ENCODE measurements at regions not wholly inside any gene's neighbourhood (a gene's known extent, or its start where the extent isn't known, plus 50 kb on each side); places are given as distances from the start of the nearest gene placed in this dataset.

- TF ChIP-seq, protein P1, sequence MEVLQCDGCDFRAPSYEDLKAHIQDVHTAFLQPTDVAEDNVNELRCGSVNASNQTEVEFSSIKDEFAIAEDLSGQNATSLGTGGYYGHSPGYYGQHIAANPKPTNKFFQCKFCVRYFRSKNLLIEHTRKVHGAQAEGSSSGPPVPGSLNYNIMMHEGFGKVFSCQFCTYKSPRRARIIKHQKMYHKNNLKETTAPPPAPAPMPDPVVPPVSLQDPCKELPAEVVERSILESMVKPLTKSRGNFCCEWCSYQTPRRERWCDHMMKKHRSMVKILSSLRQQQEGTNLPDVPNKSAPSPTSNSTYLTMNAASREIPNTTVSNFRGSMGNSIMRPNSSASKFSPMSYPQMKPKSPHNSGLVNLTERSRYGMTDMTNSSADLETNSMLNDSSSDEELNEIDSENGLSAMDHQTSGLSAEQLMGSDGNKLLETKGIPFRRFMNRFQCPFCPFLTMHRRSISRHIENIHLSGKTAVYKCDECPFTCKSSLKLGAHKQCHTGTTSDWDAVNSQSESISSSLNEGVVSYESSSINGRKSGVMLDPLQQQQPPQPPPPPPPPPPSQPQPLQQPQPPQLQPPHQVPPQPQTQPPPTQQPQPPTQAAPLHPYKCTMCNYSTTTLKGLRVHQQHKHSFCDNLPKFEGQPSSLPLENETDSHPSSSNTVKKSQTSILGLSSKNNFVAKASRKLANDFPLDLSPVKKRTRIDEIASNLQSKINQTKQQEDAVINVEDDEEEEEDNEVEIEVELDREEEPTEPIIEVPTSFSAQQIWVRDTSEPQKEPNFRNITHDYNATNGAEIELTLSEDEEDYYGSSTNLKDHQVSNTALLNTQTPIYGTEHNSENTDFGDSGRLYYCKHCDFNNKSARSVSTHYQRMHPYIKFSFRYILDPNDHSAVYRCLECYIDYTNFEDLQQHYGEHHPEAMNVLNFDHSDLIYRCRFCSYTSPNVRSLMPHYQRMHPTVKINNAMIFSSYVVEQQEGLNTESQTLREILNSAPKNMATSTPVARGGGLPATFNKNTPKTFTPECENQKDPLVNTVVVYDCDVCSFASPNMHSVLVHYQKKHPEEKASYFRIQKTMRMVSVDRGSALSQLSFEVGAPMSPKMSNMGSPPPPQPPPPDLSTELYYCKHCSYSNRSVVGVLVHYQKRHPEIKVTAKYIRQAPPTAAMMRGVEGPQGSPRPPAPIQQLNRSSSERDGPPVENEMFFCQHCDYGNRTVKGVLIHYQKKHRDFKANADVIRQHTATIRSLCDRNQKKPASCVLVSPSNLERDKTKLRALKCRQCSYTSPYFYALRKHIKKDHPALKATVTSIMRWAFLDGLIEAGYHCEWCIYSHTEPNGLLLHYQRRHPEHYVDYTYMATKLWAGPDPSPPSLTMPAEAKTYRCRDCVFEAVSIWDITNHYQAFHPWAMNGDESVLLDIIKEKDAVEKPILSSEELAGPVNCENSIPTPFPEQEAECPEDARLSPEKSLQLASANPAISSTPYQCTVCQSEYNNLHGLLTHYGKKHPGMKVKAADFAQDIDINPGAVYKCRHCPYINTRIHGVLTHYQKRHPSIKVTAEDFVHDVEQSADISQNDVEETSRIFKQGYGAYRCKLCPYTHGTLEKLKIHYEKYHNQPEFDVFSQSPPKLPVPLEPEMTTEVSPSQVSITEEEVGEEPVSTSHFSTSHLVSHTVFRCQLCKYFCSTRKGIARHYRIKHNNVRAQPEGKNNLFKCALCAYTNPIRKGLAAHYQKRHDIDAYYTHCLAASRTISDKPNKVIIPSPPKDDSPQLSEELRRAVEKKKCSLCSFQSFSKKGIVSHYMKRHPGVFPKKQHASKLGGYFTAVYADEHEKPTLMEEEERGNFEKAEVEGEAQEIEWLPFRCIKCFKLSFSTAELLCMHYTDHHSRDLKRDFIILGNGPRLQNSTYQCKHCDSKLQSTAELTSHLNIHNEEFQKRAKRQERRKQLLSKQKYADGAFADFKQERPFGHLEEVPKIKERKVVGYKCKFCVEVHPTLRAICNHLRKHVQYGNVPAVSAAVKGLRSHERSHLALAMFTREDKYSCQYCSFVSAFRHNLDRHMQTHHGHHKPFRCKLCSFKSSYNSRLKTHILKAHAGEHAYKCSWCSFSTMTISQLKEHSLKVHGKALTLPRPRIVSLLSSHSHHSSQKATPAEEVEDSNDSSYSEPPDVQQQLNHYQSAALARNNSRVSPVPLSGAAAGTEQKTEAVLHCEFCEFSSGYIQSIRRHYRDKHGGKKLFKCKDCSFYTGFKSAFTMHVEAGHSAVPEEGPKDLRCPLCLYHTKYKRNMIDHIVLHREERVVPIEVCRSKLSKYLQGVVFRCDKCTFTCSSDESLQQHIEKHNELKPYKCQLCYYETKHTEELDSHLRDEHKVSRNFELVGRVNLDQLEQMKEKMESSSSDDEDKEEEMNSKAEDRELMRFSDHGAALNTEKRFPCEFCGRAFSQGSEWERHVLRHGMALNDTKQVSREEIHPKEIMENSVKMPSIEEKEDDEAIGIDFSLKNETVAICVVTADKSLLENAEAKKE (CRISPR knock-in tag; IDR thresholded peaks at IDR 0.05), result no peak
Observed at GRCh38 chr13:83211301-83211700, 671.0 kb downstream of the SLITRK1 start (continued).

DNA sequence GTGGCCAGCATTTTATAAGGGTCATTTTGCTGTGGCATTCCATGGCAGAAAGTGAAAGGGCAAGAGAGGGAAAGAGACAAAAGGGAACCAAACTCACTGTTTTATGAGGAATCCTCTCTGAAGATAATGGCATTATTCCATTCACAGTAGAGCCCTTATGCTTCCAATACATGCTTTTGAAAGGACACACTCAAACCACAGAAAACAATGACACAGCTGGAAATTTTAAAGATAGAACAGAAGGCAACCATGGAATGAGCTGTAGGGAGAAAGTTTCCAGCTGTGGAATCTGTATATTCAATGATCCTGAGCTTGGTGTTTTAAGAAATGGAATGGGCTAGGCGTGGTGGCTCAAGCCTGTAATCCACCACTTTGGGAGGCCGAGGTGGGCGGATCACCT lies 677.4 kb downstream of the SLITRK1 start:
- peaks cover 3% of the 10 kb centered on the region; the same call in 1 of the 2 replicates for H3K9me2 ChIP-seq (ENCODE audit: insufficient read depth)
- H3K36me3 Mint-ChIP-seq (ENCODE audit: low read depth), result 0 out of 3 replicates have a peak, but pooled peaks cover 2% of the 10 kb centered on the region
- no peak for DNase-seq (ENCODE audit: low spot score)
- H3K27ac Mint-ChIP-seq, result no peak overlapping the region
- H3K36me3 ChIP-seq (ENCODE audit: insufficient read depth), result no peaks in the 10 kb centered on the region
- H4K20me1 ChIP-seq (replicated peaks; ENCODE audit: insufficient read depth), result no peaks in the 10 kb centered on the region
- H2AFZ ChIP-seq, result no peak overlapping the region
- H3K9me3 Mint-ChIP-seq, result peaks cover 5% of the 10 kb centered on the region; the same call in 2 of the 3 replicates
- H3K27me3 ChIP-seq (ENCODE audit: insufficient read depth), result no peaks in the 10 kb centered on the region
- no peak overlapping the region for H3K4me2 ChIP-seq
- no peak overlapping the region for H3K4me3 Mint-ChIP-seq
- H3K4me1 Mint-ChIP-seq, result no peaks in the 10 kb centered on the region
- no peaks in the 10 kb centered on the region for H3K79me2 ChIP-seq (replicated peaks; ENCODE audit: insufficient read depth)
- no peaks in the 10 kb centered on the region for H3F3A ChIP-seq (replicated peaks; ENCODE audit: low read depth)
- no peaks in the 10 kb centered on the region for H3K4me1 ChIP-seq (ENCODE audit: insufficient read depth)
- no peak overlapping the region for H3K4me3 ChIP-seq
- H3K27ac ChIP-seq (ENCODE audit: low read depth), result no peak overlapping the region
- no peaks in the 10 kb centered on the region for H3K27me3 Mint-ChIP-seq (ENCODE audit: insufficient read depth, low read depth, poor library complexity)
- no peak; the same call in 2 of the 3 replicates for ATAC-seq
- TF ChIP-seq, protein P2, sequence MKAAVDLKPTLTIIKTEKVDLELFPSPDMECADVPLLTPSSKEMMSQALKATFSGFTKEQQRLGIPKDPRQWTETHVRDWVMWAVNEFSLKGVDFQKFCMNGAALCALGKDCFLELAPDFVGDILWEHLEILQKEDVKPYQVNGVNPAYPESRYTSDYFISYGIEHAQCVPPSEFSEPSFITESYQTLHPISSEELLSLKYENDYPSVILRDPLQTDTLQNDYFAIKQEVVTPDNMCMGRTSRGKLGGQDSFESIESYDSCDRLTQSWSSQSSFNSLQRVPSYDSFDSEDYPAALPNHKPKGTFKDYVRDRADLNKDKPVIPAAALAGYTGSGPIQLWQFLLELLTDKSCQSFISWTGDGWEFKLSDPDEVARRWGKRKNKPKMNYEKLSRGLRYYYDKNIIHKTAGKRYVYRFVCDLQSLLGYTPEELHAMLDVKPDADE (IDR thresholded peaks at IDR 0.05), result no peak
- TF ChIP-seq POLR2AphosphoS5 (IDR thresholded peaks at IDR 0.05; ENCODE audit: low read depth) (no peak), STAT1 (IDR thresholded peaks at IDR 0.05; ENCODE audit: unreplicated experiment) (no peak), ZNF114 (CRISPR knock-in tag; IDR thresholded peaks at IDR 0.05) (no peak), EZH2 (IDR thresholded peaks at IDR 0.05; ENCODE audit: low read depth, unreplicated experiment) (no peak)
- TF ChIP-seq, protein P3, sequence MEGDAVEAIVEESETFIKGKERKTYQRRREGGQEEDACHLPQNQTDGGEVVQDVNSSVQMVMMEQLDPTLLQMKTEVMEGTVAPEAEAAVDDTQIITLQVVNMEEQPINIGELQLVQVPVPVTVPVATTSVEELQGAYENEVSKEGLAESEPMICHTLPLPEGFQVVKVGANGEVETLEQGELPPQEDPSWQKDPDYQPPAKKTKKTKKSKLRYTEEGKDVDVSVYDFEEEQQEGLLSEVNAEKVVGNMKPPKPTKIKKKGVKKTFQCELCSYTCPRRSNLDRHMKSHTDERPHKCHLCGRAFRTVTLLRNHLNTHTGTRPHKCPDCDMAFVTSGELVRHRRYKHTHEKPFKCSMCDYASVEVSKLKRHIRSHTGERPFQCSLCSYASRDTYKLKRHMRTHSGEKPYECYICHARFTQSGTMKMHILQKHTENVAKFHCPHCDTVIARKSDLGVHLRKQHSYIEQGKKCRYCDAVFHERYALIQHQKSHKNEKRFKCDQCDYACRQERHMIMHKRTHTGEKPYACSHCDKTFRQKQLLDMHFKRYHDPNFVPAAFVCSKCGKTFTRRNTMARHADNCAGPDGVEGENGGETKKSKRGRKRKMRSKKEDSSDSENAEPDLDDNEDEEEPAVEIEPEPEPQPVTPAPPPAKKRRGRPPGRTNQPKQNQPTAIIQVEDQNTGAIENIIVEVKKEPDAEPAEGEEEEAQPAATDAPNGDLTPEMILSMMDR (conservative IDR thresholded peaks at IDR 0.05; ENCODE audit: low read depth in 2 of 2), result no peak
- TF ChIP-seq, protein P1 (CRISPR knock-in tag; IDR thresholded peaks at IDR 0.05), result no peak
